CD4-positive, alpha-beta T cell (primary cell): ENCODE measurements at regions not wholly inside any gene's neighbourhood (a gene's known extent, or its start where the extent isn't known, plus 50 kb on each side); places are given as distances from the start of the nearest gene placed in this dataset.

Source experiments
- ATAC-seq: fragments of 200-7000 bp; cut with Tn5 transposase; one replicate; pipeline ENCODE4 v1.10.0; 2022; ENCODE audit warnings: mild to moderate bottlenecking; ENCODE audit not compliant: poor library complexity
- CTCF ChIA-PET: fragments of 350-600 bp; sonication (Branson Sonifier 250); formaldehyde crosslinking; loops from one replicate; lab custom pipeline; 2021; ENCODE audit warnings: antibody characterized with exemption, inconsistent platforms; lab: Charles Lee
- POLR2A ChIA-PET: fragments of 350-600 bp; sonication (Branson Sonifier 250); formaldehyde crosslinking; loops from one replicate; lab custom pipeline; 2021; ENCODE audit warnings: antibody characterized with exemption, inconsistent platforms; lab: Charles Lee
- DNase-seq, 14 experiments: peaks; one replicate each; pipeline ENCODE4 v3.0.0-alpha.2; 2013 to 2020; ENCODE audit warnings: mixed read lengths in 2 of 14
- H3K27ac ChIP-seq, 2 donors: one replicate each; pipeline versions ENCODE4 v1.5.1 to v1.7.0; 2013; ENCODE audit warnings: low read length in 2 of 2, low read depth in 1 of 2, mild to moderate bottlenecking in 1 of 2
- H3K27me3 ChIP-seq, 2 experiments: 1 replicate in 1 of 2; 2 replicates in 1 of 2; pipeline versions ENCODE4 v1.6.1 to v1.7.0; 2013; ENCODE audit warnings: low read length in 2 of 2, control low read depth in 1 of 2, mild to moderate bottlenecking in 1 of 2, moderate library complexity in 1 of 2; ENCODE audit not compliant: insufficient read depth in 2 of 2, control insufficient read depth in 1 of 2
- H3K36me3 ChIP-seq: one replicate; pipeline ENCODE4 v1.6.1; 2013; ENCODE audit warnings: low read length, control low read depth; ENCODE audit not compliant: insufficient read depth
- H3K4me1 ChIP-seq: one replicate; pipeline ENCODE4 v1.6.1; 2013; ENCODE audit warnings: low read length, control low read depth; ENCODE audit not compliant: insufficient read depth
- H3K4me3 ChIP-seq: one replicate; pipeline ENCODE4 v1.5.1; 2013; ENCODE audit warnings: mild to moderate bottlenecking, low read length, moderate library complexity
- H3K9me3 ChIP-seq, 2 experiments: 1 replicate in 1 of 2; 2 replicates in 1 of 2; pipeline versions ENCODE4 v1.6.1 to v1.7.0; 2013; ENCODE audit warnings: low read length in 2 of 2, mild to moderate bottlenecking in 2 of 2, control low read depth in 1 of 2, moderate library complexity in 1 of 2; ENCODE audit not compliant: control insufficient read depth in 1 of 2, insufficient read depth in 1 of 2
- H3K27ac Mint-ChIP-seq: one replicate; pipeline ENCODE4 v1.8.0; 2020; ENCODE audit warnings: mixed read lengths
- H3K27me3 Mint-ChIP-seq: one replicate; pipeline ENCODE4 v1.8.0; 2021; ENCODE audit warnings: mixed read lengths
- H3K36me3 Mint-ChIP-seq: one replicate; pipeline ENCODE4 v1.8.0; 2021; ENCODE audit warnings: low read depth, mixed read lengths
- H3K4me1 Mint-ChIP-seq: one replicate; pipeline ENCODE4 v1.8.0; 2021; ENCODE audit warnings: low read depth, mixed read lengths
- H3K4me3 Mint-ChIP-seq: one replicate; pipeline ENCODE4 v1.8.0; 2020; ENCODE audit warnings: mild to moderate bottlenecking, mixed read lengths
- H3K9me3 Mint-ChIP-seq: one replicate; pipeline ENCODE4 v1.8.0; 2020; ENCODE audit warnings: mixed read lengths
- CTCF ChIP-seq: fragments of 200-600 bp; IDR thresholded peaks from one replicate; pipeline ENCODE4 v1.8.0; 2022; ENCODE audit warnings: antibody characterized with exemption, mild to moderate bottlenecking
- intact Hi-C, 2 experiments: fragments of 100-400 bp; cut with DNase I in 1 of 2; cut with micrococcal nuclease in 1 of 2; formaldehyde crosslinking; loops; one replicate each; pipeline versions ENCODE4 v1.15.1 to v1.9.0; 2023 to 2025; cut with DNase I, micrococcal nuclease

GRCh38 chr12:127178052-127178451, 1088.9 kb upstream of the TMEM132C start:
- ChIA-PET CTCF (no interaction called here), POLR2A (no interaction called here)
- intact Hi-C loops = no loop called here
- Histone ChIP-seq H3K27me3 (no peaks in the 10 kb centered on the region), H3K36me3 (no peaks in the 10 kb centered on the region), H3K27ac (no peak overlapping the region), H3K9me3 (peaks cover 5 to 17% of the 10 kb centered on the region in 2 experiments), H3K4me3 (no peak overlapping the region), H3K4me1 (no peaks in the 10 kb centered on the region)
- H3K27me3 Mint-ChIP-seq = peaks cover 11% of the 10 kb centered on the region
- DNase-seq = no peak
- TF ChIP-seq CTCF = no peak
- no peaks in the 10 kb centered on the region for H3K36me3 Mint-ChIP-seq
- ATAC-seq = no peak
- peaks cover 17% of the 10 kb centered on the region for H3K9me3 Mint-ChIP-seq
- H3K4me3 Mint-ChIP-seq = no peak overlapping the region
- no peak overlapping the region for H3K27ac Mint-ChIP-seq
- H3K4me1 Mint-ChIP-seq = no peaks in the 10 kb centered on the region

- no peaks in the 10 kb centered on the region for H3K4me1 ChIP-seq
- ATAC-seq = no peak
- Mint-ChIP-seq H3K27ac (no peak overlapping the region), H3K9me3 (peaks cover 17% of the 10 kb centered on the region), H3K27me3 (peaks cover 14% of the 10 kb centered on the region), H3K4me1 (no peaks in the 10 kb centered on the region), H3K36me3 (no peaks in the 10 kb centered on the region), H3K4me3 (no peak overlapping the region)
- H3K27ac ChIP-seq = no peak overlapping the region
- ChIA-PET CTCF (no interaction called here), POLR2A (no interaction called here)
- intact Hi-C loops = no loop called here
- peaks cover 5 to 17% of the 10 kb centered on the region in 2 experiments for H3K9me3 ChIP-seq
- TF ChIP-seq CTCF = no peak
- no peaks in the 10 kb centered on the region for H3K36me3 ChIP-seq
- DNase-seq = no peak
- no peak overlapping the region for H3K4me3 ChIP-seq
- H3K27me3 ChIP-seq = no peaks in the 10 kb centered on the region
Measured at GRCh38 chr12:127178463-127178862, 1088.5 kb upstream of the TMEM132C start.

GRCh38 chr12:127179176-127179575, 1087.8 kb upstream of the TMEM132C start:
- H3K27ac ChIP-seq = no peak overlapping the region
- no peak overlapping the region for H3K4me3 Mint-ChIP-seq
- peaks cover 14% of the 10 kb centered on the region for H3K9me3 Mint-ChIP-seq
- H3K9me3 ChIP-seq = peaks cover 5 to 17% of the 10 kb centered on the region in 2 experiments
- H3K27me3 ChIP-seq = no peaks in the 10 kb centered on the region
- H3K27ac Mint-ChIP-seq = no peak overlapping the region
- no peaks in the 10 kb centered on the region for H3K4me1 ChIP-seq
- H3K4me1 Mint-ChIP-seq = no peaks in the 10 kb centered on the region
- no peaks in the 10 kb centered on the region for H3K36me3 Mint-ChIP-seq
- no peaks in the 10 kb centered on the region for H3K36me3 ChIP-seq
- ChIA-PET POLR2A (no interaction called here), CTCF (no interaction called here)
- DNase-seq (no peak), ATAC-seq (no peak)
- TF ChIP-seq CTCF = no peak
- intact Hi-C loops = no loop called here
- peaks cover 14% of the 10 kb centered on the region for H3K27me3 Mint-ChIP-seq
- H3K4me3 ChIP-seq = no peak overlapping the region
